HEK293 (cell line): ENCODE measurements at regions not wholly inside any gene's neighbourhood (a gene's known extent, or its start where the extent isn't known, plus 50 kb on each side); places are given as distances from the start of the nearest gene placed in this dataset.

Experiments
- CTCF ChIA-PET: fragments of 350-600 bp; formaldehyde crosslinking; extraction: SDS; loops from one replicate; lab custom pipeline; 2021; ENCODE audit warnings: antibody characterized with exemption; lab: Yijun Ruan, JAX
- POLR2A ChIA-PET: fragments of 300-600 bp; formaldehyde crosslinking; extraction: SDS; loops from one replicate; lab custom pipeline; 2020; ENCODE audit warnings: antibody characterized with exemption, inconsistent platforms; lab: Yijun Ruan, JAX
- H3K27ac ChIP-seq: fragments of 200-500 bp; sonication (Bioruptor generic); 2 replicates; pipeline ENCODE4 v1.5.1; 2014; ENCODE audit warnings: low read depth, low read length, control low read depth, inconsistent platforms; ENCODE audit errors: extremely low read depth
- H3K36me3 ChIP-seq, 2 experiments: fragments of 200-500 bp in 1 of 2; sonication (Bioruptor generic) in 1 of 2; 1 replicate in 1 of 2; 2 replicates in 1 of 2; pipeline ENCODE4 v1.5.1; 2014 to 2017; ENCODE audit warnings: inconsistent platforms in 2 of 2, low read length in 2 of 2; ENCODE audit not compliant: control insufficient read depth in 2 of 2, insufficient read depth in 1 of 2
- H3K4me1 ChIP-seq: fragments of 200-500 bp; sonication (Bioruptor generic); 2 replicates; pipeline ENCODE4 v1.5.1; 2014; ENCODE audit warnings: mild to moderate bottlenecking, low read length, inconsistent platforms; ENCODE audit not compliant: control insufficient read depth, insufficient read depth
- H3K4me3 ChIP-seq: 2 replicates; pipeline ENCODE4 v1.5.1; 2011; ENCODE audit warnings: low read depth, mild to moderate bottlenecking, control low read depth, low read length, moderate library complexity
- H3K9me3 ChIP-seq: fragments of 200-500 bp; sonication (Bioruptor generic); 2 replicates; pipeline ENCODE4 v1.5.1; 2014; ENCODE audit warnings: low read depth, low read length, inconsistent platforms; ENCODE audit not compliant: control insufficient read depth, insufficient read depth
- BCL11B ChIP-seq: fragments of 450-650 bp; formaldehyde crosslinking; IDR thresholded peaks from 2 replicates; pipeline ENCODE4 v1.5.1; 2016; ENCODE audit warnings: low read depth, missing biosample characterization, missing genetic modification characterization
- FEZF1 ChIP-seq: fragments of 450-650 bp; formaldehyde crosslinking; IDR thresholded peaks from 2 replicates; pipeline ENCODE4 v1.5.1; 2016; ENCODE audit warnings: missing biosample characterization, missing genetic modification characterization
- INSM2 ChIP-seq: fragments of 450-650 bp; formaldehyde crosslinking; IDR thresholded peaks from 2 replicates; pipeline ENCODE4 v1.5.1; 2016; ENCODE audit warnings: missing biosample characterization, missing genetic modification characterization
- RBAK ChIP-seq: fragments of 450-650 bp; formaldehyde crosslinking; IDR thresholded peaks from 2 replicates; pipeline ENCODE4 v1.5.1; 2016; ENCODE audit warnings: missing biosample characterization, missing genetic modification characterization
- SCRT1 ChIP-seq: fragments of 450-650 bp; formaldehyde crosslinking; IDR thresholded peaks from 2 replicates; pipeline ENCODE4 v1.5.1; 2016; ENCODE audit warnings: missing biosample characterization, missing genetic modification characterization, borderline replicate concordance
- SP3 ChIP-seq: fragments of 450-650 bp; formaldehyde crosslinking; IDR thresholded peaks from 2 replicates; pipeline ENCODE4 v1.5.1; 2016; ENCODE audit warnings: missing biosample characterization, missing genetic modification characterization
- ZBTB20 ChIP-seq: fragments of 450-650 bp; formaldehyde crosslinking; IDR thresholded peaks from 2 replicates; pipeline ENCODE4 v1.5.1; 2016; ENCODE audit warnings: missing biosample characterization, missing genetic modification characterization
- ZFP3 ChIP-seq: fragments of 450-650 bp; formaldehyde crosslinking; IDR thresholded peaks from 2 replicates; pipeline ENCODE4 v1.5.1; 2016; ENCODE audit warnings: low read depth, missing biosample characterization, missing genetic modification characterization
- ZIC2 ChIP-seq: fragments of 450-650 bp; formaldehyde crosslinking; IDR thresholded peaks from 2 replicates; pipeline ENCODE4 v1.5.1; 2016; ENCODE audit warnings: missing biosample characterization, missing genetic modification characterization
- ZNF114 ChIP-seq: fragments of 450-650 bp; formaldehyde crosslinking; IDR thresholded peaks from 2 replicates; pipeline ENCODE4 v1.5.0; 2017; ENCODE audit warnings: missing biosample characterization, missing genetic modification characterization
- ZNF140 ChIP-seq: fragments of 450-650 bp; formaldehyde crosslinking; IDR thresholded peaks from 2 replicates; pipeline ENCODE4 v1.5.1; 2016; ENCODE audit warnings: missing biosample characterization, missing genetic modification characterization
- ZNF169 ChIP-seq: fragments of 450-650 bp; formaldehyde crosslinking; IDR thresholded peaks from 2 replicates; pipeline ENCODE4 v1.5.1; 2016; ENCODE audit warnings: missing biosample characterization, missing genetic modification characterization
- ZNF184 ChIP-seq: fragments of 450-650 bp; IDR thresholded peaks from 2 replicates; pipeline ENCODE4 v1.5.1; 2018; ENCODE audit warnings: missing biosample characterization, mild to moderate bottlenecking, missing genetic modification characterization
- ZNF24 ChIP-seq: fragments of 450-650 bp; formaldehyde crosslinking; IDR thresholded peaks from 2 replicates; pipeline ENCODE4 v1.5.1; 2016; ENCODE audit warnings: missing biosample characterization, missing genetic modification characterization
- ZNF26 ChIP-seq: fragments of 450-650 bp; formaldehyde crosslinking; IDR thresholded peaks from 2 replicates; pipeline ENCODE4 v1.5.1; 2016; ENCODE audit warnings: missing biosample characterization, missing genetic modification characterization
- ZNF266 ChIP-seq: fragments of 450-650 bp; formaldehyde crosslinking; IDR thresholded peaks from 2 replicates; pipeline ENCODE4 v1.5.1; 2016; ENCODE audit warnings: missing biosample characterization, missing genetic modification characterization, low read depth
- ZNF324 ChIP-seq: fragments of 450-650 bp; formaldehyde crosslinking; IDR thresholded peaks from 2 replicates; pipeline ENCODE4 v1.5.1; 2016; ENCODE audit warnings: missing biosample characterization, missing genetic modification characterization
- ZNF341 ChIP-seq: fragments of 450-650 bp; formaldehyde crosslinking; IDR thresholded peaks from 2 replicates; pipeline ENCODE4; 2016; ENCODE audit warnings: low read depth, missing biosample characterization, missing genetic modification characterization
- ZNF501 ChIP-seq: fragments of 450-650 bp; formaldehyde crosslinking; IDR thresholded peaks from 2 replicates; pipeline ENCODE4 v1.5.1; 2016; ENCODE audit warnings: missing biosample characterization, missing genetic modification characterization
- ZNF571 ChIP-seq: fragments of 450-650 bp; formaldehyde crosslinking; IDR thresholded peaks from 2 replicates; pipeline ENCODE4 v1.5.0; 2017; ENCODE audit warnings: missing biosample characterization, missing genetic modification characterization
- ZNF677 ChIP-seq: fragments of 450-650 bp; IDR thresholded peaks from 2 replicates; pipeline ENCODE4 v1.5.0; 2018; ENCODE audit warnings: missing biosample characterization, mild to moderate bottlenecking, missing genetic modification characterization, moderate library complexity
- ZNF777 ChIP-seq: fragments of 450-650 bp; formaldehyde crosslinking; IDR thresholded peaks from 2 replicates; pipeline ENCODE4 v1.5.1; 2017; ENCODE audit warnings: missing biosample characterization, missing genetic modification characterization, borderline replicate concordance
- ZSCAN30 ChIP-seq: fragments of 450-650 bp; IDR thresholded peaks from 2 replicates; pipeline ENCODE4 v1.5.1; 2018; ENCODE audit warnings: missing biosample characterization, mild to moderate bottlenecking, missing genetic modification characterization, moderate library complexity
- TF ChIP-seq, protein P1 (sequence below): fragments of 450-650 bp; formaldehyde crosslinking; IDR thresholded peaks from 2 replicates; pipeline ENCODE4 v1.5.1; 2017; ENCODE audit warnings: missing biosample characterization, missing genetic modification characterization
- TF ChIP-seq, protein P2 (sequence below): fragments of 450-650 bp; formaldehyde crosslinking; IDR thresholded peaks from 2 replicates; pipeline ENCODE4 v1.5.1; 2016; ENCODE audit warnings: missing biosample characterization, missing genetic modification characterization
- TF ChIP-seq, protein P3 (sequence below): fragments of 450-650 bp; formaldehyde crosslinking; IDR thresholded peaks from 2 replicates; pipeline ENCODE4 v1.5.1; 2016; ENCODE audit warnings: missing biosample characterization, missing genetic modification characterization
- TF ChIP-seq, protein P4 (sequence below): fragments of 450-650 bp; formaldehyde crosslinking; IDR thresholded peaks from 2 replicates; pipeline ENCODE4 v1.5.1; 2016; ENCODE audit warnings: missing biosample characterization, missing genetic modification characterization

GRCh38 chr12:105492591-105493545, 162.4 kb downstream of the C12orf75 start (continued):
- TF ChIP-seq, protein P1, sequence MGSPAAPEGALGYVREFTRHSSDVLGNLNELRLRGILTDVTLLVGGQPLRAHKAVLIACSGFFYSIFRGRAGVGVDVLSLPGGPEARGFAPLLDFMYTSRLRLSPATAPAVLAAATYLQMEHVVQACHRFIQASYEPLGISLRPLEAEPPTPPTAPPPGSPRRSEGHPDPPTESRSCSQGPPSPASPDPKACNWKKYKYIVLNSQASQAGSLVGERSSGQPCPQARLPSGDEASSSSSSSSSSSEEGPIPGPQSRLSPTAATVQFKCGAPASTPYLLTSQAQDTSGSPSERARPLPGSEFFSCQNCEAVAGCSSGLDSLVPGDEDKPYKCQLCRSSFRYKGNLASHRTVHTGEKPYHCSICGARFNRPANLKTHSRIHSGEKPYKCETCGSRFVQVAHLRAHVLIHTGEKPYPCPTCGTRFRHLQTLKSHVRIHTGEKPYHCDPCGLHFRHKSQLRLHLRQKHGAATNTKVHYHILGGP (tag by site-specific recombination): no peak
- TF ChIP-seq, protein P2, sequence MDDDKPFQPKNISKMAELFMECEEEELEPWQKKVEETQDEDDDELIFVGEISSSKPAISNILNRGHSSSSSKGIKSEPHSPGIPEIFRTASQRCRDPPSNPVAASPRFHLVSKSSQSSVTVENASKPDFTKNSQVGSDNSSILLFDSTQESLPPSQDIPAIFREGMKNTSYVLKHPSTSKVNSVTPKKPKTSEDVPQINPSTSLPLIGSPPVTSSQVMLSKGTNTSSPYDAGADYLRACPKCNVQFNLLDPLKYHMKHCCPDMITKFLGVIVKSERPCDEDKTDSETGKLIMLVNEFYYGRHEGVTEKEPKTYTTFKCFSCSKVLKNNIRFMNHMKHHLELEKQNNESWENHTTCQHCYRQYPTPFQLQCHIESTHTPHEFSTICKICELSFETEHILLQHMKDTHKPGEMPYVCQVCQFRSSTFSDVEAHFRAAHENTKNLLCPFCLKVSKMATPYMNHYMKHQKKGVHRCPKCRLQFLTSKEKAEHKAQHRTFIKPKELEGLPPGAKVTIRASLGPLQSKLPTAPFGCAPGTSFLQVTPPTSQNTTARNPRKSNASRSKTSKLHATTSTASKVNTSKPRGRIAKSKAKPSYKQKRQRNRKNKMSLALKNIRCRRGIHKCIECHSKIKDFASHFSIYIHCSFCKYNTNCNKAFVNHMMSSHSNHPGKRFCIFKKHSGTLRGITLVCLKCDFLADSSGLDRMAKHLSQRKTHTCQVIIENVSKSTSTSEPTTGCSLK (tag by site-specific recombination): no peak
- no peak for TF ChIP-seq BCL11B
- TF ChIP-seq, protein P3, sequence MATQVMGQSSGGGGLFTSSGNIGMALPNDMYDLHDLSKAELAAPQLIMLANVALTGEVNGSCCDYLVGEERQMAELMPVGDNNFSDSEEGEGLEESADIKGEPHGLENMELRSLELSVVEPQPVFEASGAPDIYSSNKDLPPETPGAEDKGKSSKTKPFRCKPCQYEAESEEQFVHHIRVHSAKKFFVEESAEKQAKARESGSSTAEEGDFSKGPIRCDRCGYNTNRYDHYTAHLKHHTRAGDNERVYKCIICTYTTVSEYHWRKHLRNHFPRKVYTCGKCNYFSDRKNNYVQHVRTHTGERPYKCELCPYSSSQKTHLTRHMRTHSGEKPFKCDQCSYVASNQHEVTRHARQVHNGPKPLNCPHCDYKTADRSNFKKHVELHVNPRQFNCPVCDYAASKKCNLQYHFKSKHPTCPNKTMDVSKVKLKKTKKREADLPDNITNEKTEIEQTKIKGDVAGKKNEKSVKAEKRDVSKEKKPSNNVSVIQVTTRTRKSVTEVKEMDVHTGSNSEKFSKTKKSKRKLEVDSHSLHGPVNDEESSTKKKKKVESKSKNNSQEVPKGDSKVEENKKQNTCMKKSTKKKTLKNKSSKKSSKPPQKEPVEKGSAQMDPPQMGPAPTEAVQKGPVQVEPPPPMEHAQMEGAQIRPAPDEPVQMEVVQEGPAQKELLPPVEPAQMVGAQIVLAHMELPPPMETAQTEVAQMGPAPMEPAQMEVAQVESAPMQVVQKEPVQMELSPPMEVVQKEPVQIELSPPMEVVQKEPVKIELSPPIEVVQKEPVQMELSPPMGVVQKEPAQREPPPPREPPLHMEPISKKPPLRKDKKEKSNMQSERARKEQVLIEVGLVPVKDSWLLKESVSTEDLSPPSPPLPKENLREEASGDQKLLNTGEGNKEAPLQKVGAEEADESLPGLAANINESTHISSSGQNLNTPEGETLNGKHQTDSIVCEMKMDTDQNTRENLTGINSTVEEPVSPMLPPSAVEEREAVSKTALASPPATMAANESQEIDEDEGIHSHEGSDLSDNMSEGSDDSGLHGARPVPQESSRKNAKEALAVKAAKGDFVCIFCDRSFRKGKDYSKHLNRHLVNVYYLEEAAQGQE (tag by site-specific recombination): no peak
- TF ChIP-seq ZNF184 (tag by site-specific recombination): no peak
- TF ChIP-seq ZBTB20 (tag by site-specific recombination): no peak
- no peak for TF ChIP-seq ZNF501 (tag by site-specific recombination)
- no peak for TF ChIP-seq SP3 (tag by site-specific recombination)
- no peak for TF ChIP-seq ZNF24 (tag by site-specific recombination)
- TF ChIP-seq ZNF571: no peak
- no peak for TF ChIP-seq FEZF1 (tag by site-specific recombination)
- no peak for TF ChIP-seq ZNF266 (tag by site-specific recombination)
- TF ChIP-seq, all 188 proteins: peak for 0

- no peaks in the 10 kb centered on the region for H3K9me3 ChIP-seq
- TF ChIP-seq RBAK (no peak), ZNF140 (tag by site-specific recombination) (no peak), INSM2 (tag by site-specific recombination) (no peak), ZNF324 (tag by site-specific recombination) (no peak), ZFP3 (tag by site-specific recombination) (no peak), ZIC2 (no peak), ZNF114 (tag by site-specific recombination) (no peak), ZNF169 (tag by site-specific recombination) (no peak), ZNF341 (tag by site-specific recombination) (no peak), ZSCAN30 (tag by site-specific recombination) (no peak), ZNF677 (tag by site-specific recombination) (no peak), ZNF26 (tag by site-specific recombination) (no peak), SCRT1 (no peak), ZNF777 (tag by site-specific recombination) (no peak)
- TF ChIP-seq, protein P4, sequence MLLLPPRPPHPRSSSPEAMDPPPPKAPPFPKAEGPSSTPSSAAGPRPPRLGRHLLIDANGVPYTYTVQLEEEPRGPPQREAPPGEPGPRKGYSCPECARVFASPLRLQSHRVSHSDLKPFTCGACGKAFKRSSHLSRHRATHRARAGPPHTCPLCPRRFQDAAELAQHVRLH: no peak
- H3K4me3 ChIP-seq: no peak overlapping the region
- ChIA-PET POLR2A (no interaction called here), CTCF (no interaction called here)
- H3K36me3 ChIP-seq: no peaks in the 10 kb centered on the region
- H3K27ac ChIP-seq: no peak overlapping the region
- H3K4me1 ChIP-seq: no peaks in the 10 kb centered on the region
Observed at GRCh38 chr12:105499205-105499604, 168.7 kb downstream of the C12orf75 start.
